ENCODE measurements at regions not wholly inside any gene's neighbourhood (a gene's known extent, or its start where the extent isn't known, plus 50 kb on each side); places are given as distances from the start of the nearest gene placed in this dataset.

DNA sequence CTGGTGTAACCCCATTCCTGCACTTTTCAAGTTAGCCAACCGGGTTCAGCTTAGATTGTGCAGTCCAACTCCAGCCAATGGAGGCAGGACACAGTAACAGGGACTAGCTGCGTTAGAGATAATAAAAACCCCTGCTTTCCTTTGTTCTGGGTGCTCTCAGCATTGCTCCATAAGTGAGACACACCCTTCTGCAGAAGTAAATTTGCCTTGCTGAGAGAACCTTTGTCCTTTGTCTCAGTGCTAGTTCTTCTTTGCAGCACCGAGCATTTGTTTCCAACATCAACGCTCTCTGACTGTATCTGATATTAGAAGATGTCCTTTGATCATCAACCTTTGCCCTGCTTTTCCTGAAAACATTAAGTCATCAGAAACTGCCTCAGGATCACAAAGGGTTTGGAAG, 169.5 kb upstream of the OR13F1 start:
- TF ChIP-seq, protein P1, sequence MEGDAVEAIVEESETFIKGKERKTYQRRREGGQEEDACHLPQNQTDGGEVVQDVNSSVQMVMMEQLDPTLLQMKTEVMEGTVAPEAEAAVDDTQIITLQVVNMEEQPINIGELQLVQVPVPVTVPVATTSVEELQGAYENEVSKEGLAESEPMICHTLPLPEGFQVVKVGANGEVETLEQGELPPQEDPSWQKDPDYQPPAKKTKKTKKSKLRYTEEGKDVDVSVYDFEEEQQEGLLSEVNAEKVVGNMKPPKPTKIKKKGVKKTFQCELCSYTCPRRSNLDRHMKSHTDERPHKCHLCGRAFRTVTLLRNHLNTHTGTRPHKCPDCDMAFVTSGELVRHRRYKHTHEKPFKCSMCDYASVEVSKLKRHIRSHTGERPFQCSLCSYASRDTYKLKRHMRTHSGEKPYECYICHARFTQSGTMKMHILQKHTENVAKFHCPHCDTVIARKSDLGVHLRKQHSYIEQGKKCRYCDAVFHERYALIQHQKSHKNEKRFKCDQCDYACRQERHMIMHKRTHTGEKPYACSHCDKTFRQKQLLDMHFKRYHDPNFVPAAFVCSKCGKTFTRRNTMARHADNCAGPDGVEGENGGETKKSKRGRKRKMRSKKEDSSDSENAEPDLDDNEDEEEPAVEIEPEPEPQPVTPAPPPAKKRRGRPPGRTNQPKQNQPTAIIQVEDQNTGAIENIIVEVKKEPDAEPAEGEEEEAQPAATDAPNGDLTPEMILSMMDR (IDR thresholded peaks at IDR 0.05; ENCODE audit: borderline replicate concordance, insufficient read depth, low read depth, low read length), result no peak

DNA sequence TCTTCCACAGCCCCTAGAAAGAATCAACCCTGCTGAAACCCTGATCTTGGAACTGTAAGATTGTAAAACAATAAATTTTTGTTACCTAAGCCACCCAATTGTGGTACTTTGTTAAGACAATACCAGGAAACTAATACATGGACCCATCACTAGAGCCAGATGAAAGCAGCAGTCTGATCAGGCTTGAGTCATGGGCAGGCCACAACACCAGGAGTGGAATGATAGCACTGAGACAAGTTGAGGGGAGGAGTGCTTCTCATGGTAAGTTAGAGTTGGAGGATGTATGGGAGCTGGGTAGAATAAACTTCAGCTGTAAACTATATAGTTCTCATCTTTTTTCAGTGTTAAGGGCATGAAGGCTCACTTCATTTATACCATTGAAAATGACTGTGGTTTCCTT, 164.4 kb upstream of the OR13F1 start:
- H3K4me3 ChIP-seq (ENCODE audit: low read depth, low read length), result no peak overlapping the region
- TF ChIP-seq, protein P1 (IDR thresholded peaks at IDR 0.05; ENCODE audit: borderline replicate concordance, insufficient read depth, low read depth, low read length), result no peak

More for the DNA sequence above, 169.5 kb upstream of the OR13F1 start:
- H3K4me3 ChIP-seq (ENCODE audit: low read depth, low read length), result no peak overlapping the region

DNA sequence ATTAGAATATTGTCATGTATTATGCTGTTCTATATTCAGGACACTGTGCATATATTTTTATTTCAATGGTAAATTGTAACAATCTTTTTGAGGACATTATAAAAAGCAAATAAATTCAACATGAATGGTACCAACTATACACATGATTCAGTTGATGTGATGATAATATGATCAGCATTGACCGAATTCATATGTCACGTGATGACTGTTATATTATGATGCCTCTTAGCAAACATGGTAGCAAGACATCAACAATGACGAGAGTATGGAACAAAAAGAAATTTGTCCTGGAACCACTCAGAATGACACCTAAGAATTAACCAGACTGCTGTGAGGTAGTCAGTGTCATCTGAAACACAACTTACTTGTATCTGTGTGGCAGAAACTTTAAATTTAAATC, 161.5 kb upstream of the OR13F1 start:
- H3K4me3 ChIP-seq (ENCODE audit: low read depth, low read length), result no peak overlapping the region
- TF ChIP-seq, protein P1 (IDR thresholded peaks at IDR 0.05; ENCODE audit: borderline replicate concordance, insufficient read depth, low read depth, low read length), result no peak

DNA sequence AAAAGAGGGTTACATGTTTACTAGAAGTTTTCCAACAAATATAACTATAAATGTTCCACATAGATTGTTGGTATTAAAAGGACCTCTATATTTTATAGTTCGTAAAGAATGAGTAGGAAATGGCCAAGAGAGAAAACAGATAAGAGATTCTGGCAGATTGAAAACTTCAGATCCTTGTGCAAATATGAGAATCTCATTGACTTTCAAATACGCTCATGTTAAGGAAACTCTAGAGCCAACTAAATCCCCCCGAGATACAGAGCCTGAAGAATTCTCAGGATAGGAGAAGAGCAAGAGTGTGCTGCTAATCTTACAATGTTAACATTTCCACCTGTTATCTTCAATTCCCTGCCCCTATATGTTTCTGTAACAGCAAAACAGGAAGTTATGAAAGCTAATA, 159.0 kb upstream of the OR13F1 start:
- TF ChIP-seq, protein P1 (IDR thresholded peaks at IDR 0.05; ENCODE audit: borderline replicate concordance, insufficient read depth, low read depth, low read length), result no peak
- no peak overlapping the region for H3K4me3 ChIP-seq (ENCODE audit: low read depth, low read length)

DNA sequence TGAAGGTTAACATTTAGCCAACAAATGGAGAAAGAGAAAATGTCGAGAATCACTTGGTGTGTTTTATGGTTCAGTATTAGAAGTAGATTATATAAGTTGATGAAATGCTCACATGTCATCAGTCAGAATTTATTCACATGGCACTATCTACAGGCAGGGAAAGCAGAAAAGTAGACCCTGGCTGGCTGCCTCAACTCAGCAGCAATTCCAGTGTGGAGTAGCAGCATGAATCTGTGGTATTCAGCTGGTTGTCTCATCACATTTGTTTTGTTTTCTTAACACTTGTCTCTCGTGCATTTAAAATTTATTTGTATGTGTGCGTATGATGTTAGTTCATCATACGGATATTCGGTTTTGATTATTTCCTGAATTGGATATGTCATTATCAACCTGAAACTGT, 153.5 kb upstream of the OR13F1 start:
- no peak overlapping the region for H3K4me3 ChIP-seq (ENCODE audit: low read depth, low read length)
- TF ChIP-seq, protein P1 (IDR thresholded peaks at IDR 0.05; ENCODE audit: borderline replicate concordance, insufficient read depth, low read depth, low read length), result no peak

DNA sequence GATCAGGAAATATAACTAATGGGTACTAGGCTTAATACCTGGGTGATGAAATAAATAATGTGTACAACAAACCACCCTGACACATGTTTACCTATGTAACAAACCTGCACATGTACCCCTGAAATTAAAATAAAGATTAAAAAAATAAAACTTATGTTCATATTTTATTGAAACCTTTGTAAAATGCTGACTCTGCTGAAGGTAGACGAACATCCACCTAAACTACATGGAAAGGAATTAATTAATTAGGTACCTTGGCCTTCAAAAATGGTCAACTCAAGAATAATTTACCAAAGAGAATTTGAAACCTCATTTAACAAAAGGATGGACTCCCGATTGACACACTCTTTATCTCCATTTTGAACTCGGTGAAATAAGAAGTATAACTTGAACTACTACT, 152.3 kb upstream of the OR13F1 start:
- TF ChIP-seq, protein P1 (IDR thresholded peaks at IDR 0.05; ENCODE audit: borderline replicate concordance, insufficient read depth, low read depth, low read length), result no peak
- no peak overlapping the region for H3K4me3 ChIP-seq (ENCODE audit: low read depth, low read length)

DNA sequence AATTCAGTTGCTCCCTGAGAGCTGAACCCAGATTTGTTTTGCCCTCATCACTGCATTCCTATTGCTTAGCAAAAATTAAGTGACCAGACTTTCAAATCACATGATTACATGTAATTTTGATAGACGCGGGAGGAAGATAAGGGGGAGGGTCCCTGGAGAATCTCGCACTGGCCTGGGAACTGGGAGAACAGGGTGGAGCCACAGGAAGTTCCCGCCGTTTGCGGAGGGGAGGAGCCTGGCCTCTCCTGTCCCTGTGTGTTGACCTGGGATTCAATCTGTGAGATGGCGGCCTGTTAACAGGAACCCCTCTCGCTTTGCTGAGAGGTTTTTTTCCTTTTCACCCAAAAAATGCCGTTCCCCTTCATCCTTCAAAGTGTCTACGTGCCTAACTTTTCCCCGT, 142.9 kb upstream of the OR13F1 start:
- TF ChIP-seq, protein P1 (IDR thresholded peaks at IDR 0.05; ENCODE audit: borderline replicate concordance, insufficient read depth, low read depth, low read length), result no peak
- no peak overlapping the region for H3K4me3 ChIP-seq (ENCODE audit: low read depth, low read length)

Measured in GM12875 (cell line).